HL-60 (cell line): ENCODE measurements at regions not wholly inside any gene's neighbourhood (a gene's known extent, or its start where the extent isn't known, plus 50 kb on each side); places are given as distances from the start of the nearest gene placed in this dataset.

Experiments used
- DNase-seq, 2 experiments: peaks; one replicate each; pipeline ENCODE4 v3.0.0-alpha.2; 2010 to 2020; ENCODE audit warnings: low read depth in 1 of 2, low spot score in 1 of 2
- H3K27ac ChIP-seq: fragments of 250-450 bp; sonication (Bioruptor Pico); replicated peaks from 2 replicates; pipeline ENCODE4 v1.5.1; 2020; ENCODE audit warnings: mild to moderate bottlenecking, moderate library complexity
- H3K27me3 ChIP-seq: fragments of 250-450 bp; sonication (Bioruptor Pico); 2 replicates; pipeline ENCODE4 v1.5.1; 2021; ENCODE audit warnings: mild to moderate bottlenecking, moderate library complexity; ENCODE audit not compliant: insufficient read depth, poor library complexity, severe bottlenecking
- H3K4me3 ChIP-seq: replicated peaks from 2 replicates; pipeline ENCODE4 v1.5.1; 2011; ENCODE audit warnings: mild to moderate bottlenecking, control low read depth, low read length; ENCODE audit not compliant: insufficient read depth
- CTCF ChIP-seq: IDR thresholded peaks from one replicate; pipeline ENCODE4 v1.5.1; 2011; ENCODE audit warnings: low read length, control low read depth, inconsistent platforms; ENCODE audit not compliant: insufficient read depth
- GABPA ChIP-seq: IDR thresholded peaks from 2 replicates; pipeline ENCODE4 v1.6.1; 2012; ENCODE audit warnings: low read depth
- POLR2AphosphoS5 ChIP-seq: IDR thresholded peaks from 2 replicates; pipeline ENCODE4 v1.6.1; 2012; ENCODE audit warnings: low read depth
- REST ChIP-seq: IDR thresholded peaks from 2 replicates; pipeline ENCODE4 v1.6.1; 2012; ENCODE audit warnings: low read depth; ENCODE audit not compliant: insufficient replicate concordance
- SPI1 ChIP-seq: IDR thresholded peaks from 2 replicates; pipeline ENCODE4 v1.6.1; 2012; ENCODE audit warnings: low read depth, mild to moderate bottlenecking, borderline replicate concordance

- no peak for DNase-seq
- Histone ChIP-seq H3K27me3 (no peaks in the 10 kb centered on the region), H3K4me3 (no peak overlapping the region), H3K27ac (no peak overlapping the region)
- TF ChIP-seq REST, result no peak
- no peak for TF ChIP-seq CTCF
- no peak for TF ChIP-seq GABPA
- TF ChIP-seq POLR2AphosphoS5, result no peak
- TF ChIP-seq SPI1, result no peak
Observed at GRCh38 chr13:53873558-53873957, 844.9 kb downstream of the OLFM4 start.

- DNase-seq, result no peak
- TF ChIP-seq SPI1 (no peak), POLR2AphosphoS5 (no peak), REST (no peak), GABPA (no peak), CTCF (no peak)
- no peaks in the 10 kb centered on the region for H3K27me3 ChIP-seq
- no peak overlapping the region for H3K4me3 ChIP-seq
- no peak overlapping the region for H3K27ac ChIP-seq
Observed at GRCh38 chr13:53878861-53879260, 850.2 kb downstream of the OLFM4 start.

GRCh38 chr13:53885997-53886396 is 857.4 kb downstream of the OLFM4 start:
- DNase-seq, result no peak
- no peak for TF ChIP-seq SPI1
- TF ChIP-seq REST, result no peak
- no peak for TF ChIP-seq GABPA
- TF ChIP-seq POLR2AphosphoS5, result no peak
- TF ChIP-seq CTCF, result no peak
- H3K27me3 ChIP-seq, result no peaks in the 10 kb centered on the region
- no peak overlapping the region for H3K27ac ChIP-seq
- H3K4me3 ChIP-seq, result no peak overlapping the region
